Tibial nerve (tissue), 4 donors: ENCODE measurements at regions not wholly inside any gene's neighbourhood (a gene's known extent, or its start where the extent isn't known, plus 50 kb on each side); places are given as distances from the start of the nearest gene placed in this dataset.
A peak's percentile ranks its signal among the peaks of the same experiment; 100 is the strongest.

ENCODE experiments used
- DNase-seq, 2 donors: peaks; one replicate each; pipeline ENCODE4 v3.0.0-alpha.2; 2019; ENCODE audit warnings: low spot score in 2 of 2
- H3K27ac ChIP-seq, 4 donors: fragments of 200-600 bp; sonication (generic) in 3 of 4; one replicate each; pipeline ENCODE4 v1.5.1; 2017 to 2019; ENCODE audit warnings: mild to moderate bottlenecking in 1 of 4
- H3K27me3 ChIP-seq, 2 donors: fragments of 200-600 bp; sonication (generic) in 1 of 2; one replicate each; pipeline versions ENCODE4 v1.5.1 to v1.6.0; 2017 to 2019
- H3K36me3 ChIP-seq, 3 donors: fragments of 200-600 bp; sonication (generic); one replicate each; pipeline ENCODE4 v1.5.1; 2018 to 2019
- H3K4me1 ChIP-seq, 4 donors: fragments of 200-600 bp; sonication (generic) in 3 of 4; one replicate each; pipeline ENCODE4 v1.5.1; 2017 to 2019
- H3K4me3 ChIP-seq, 4 donors: fragments of 200-600 bp; sonication (generic) in 3 of 4; one replicate each; pipeline ENCODE4 v1.5.1; 2017 to 2019; ENCODE audit warnings: mild to moderate bottlenecking in 1 of 4, moderate library complexity in 1 of 4
- H3K9me3 ChIP-seq, 4 donors: fragments of 200-600 bp; sonication (generic) in 3 of 4; one replicate each; pipeline ENCODE4 v1.5.1; 2017 to 2019
- CTCF ChIP-seq, 5 experiments: fragments of 200-600 bp in 3 of 5; fragments of 450-650 bp in 2 of 5; sonication (generic) in 3 of 5; IDR thresholded peaks; one replicate each; pipeline ENCODE4 v1.5.1; 2016 to 2019; ENCODE audit warnings: antibody characterized with exemption in 5 of 5, mild to moderate bottlenecking in 3 of 5, moderate library complexity in 2 of 5
- EP300 ChIP-seq, 2 donors: sonication (generic); formaldehyde crosslinking; IDR thresholded peaks; one replicate each; pipeline ENCODE4 v1.6.1; 2017; ENCODE audit warnings: antibody characterized with exemption in 2 of 2, mild to moderate bottlenecking in 1 of 2
- POLR2A ChIP-seq, 2 donors: fragments of 450-650 bp; IDR thresholded peaks; one replicate each; pipeline ENCODE4 v1.6.1; 2017; ENCODE audit warnings: antibody characterized with exemption in 2 of 2, mild to moderate bottlenecking in 2 of 2, moderate library complexity in 2 of 2
- WGBS, 2 donors: methylation state at CpG; one replicate each; pipeline ENCODE4 v1.1.5; 2018; 5-methylcytosine and 5-hydroxymethylcytosine counted together

- H3K36me3 ChIP-seq = no peaks in the 10 kb centered on the region
- 59 to 68% methylated on average over 2 of the region's 2 CpGs for WGBS, 2 donors
- no peaks in the 10 kb centered on the region for H3K9me3 ChIP-seq
- no peaks in the 10 kb centered on the region for H3K27me3 ChIP-seq
- no peak overlapping the region for H3K4me3 ChIP-seq
- peaks cover 0 to 16% (median 0%) of the 10 kb centered on the region in 4 donors for H3K4me1 ChIP-seq
- no peak for DNase-seq
- peak overlapping the region in 2 of 4 donors; percentile 32 to 36 for H3K27ac ChIP-seq
- no peak for TF ChIP-seq POLR2A (IDR thresholded peaks at IDR 0.05)
- TF ChIP-seq EP300 (IDR thresholded peaks at IDR 0.05) = no peak
- no peak for TF ChIP-seq CTCF (IDR thresholded peaks at IDR 0.05)
Measured at GRCh38 chr5:98205691-98206461, 567.6 kb upstream of the RGMB start.

- WGBS, 2 donors = 33 to 39% methylated on average over 2 of the region's 2 CpGs
- H3K4me3 ChIP-seq = no peak overlapping the region
- peaks cover 0 to 16% (median 0%) of the 10 kb centered on the region in 4 donors for H3K4me1 ChIP-seq
- no peaks in the 10 kb centered on the region for H3K27me3 ChIP-seq
- no peak for DNase-seq
- no peak for TF ChIP-seq CTCF (IDR thresholded peaks at IDR 0.05)
- TF ChIP-seq EP300 (IDR thresholded peaks at IDR 0.05) = no peak
- TF ChIP-seq POLR2A (IDR thresholded peaks at IDR 0.05) = no peak
- no peaks in the 10 kb centered on the region for H3K36me3 ChIP-seq
- H3K27ac ChIP-seq = peak overlapping the region in 1 of 4 donors; percentile 12
- H3K9me3 ChIP-seq = no peaks in the 10 kb centered on the region
Measured at GRCh38 chr5:98206566-98206965, 566.9 kb upstream of the RGMB start.

- peaks cover 0 to 16% (median 0%) of the 10 kb centered on the region in 4 donors for H3K4me1 ChIP-seq
- H3K27me3 ChIP-seq = no peaks in the 10 kb centered on the region
- no peak overlapping the region for H3K27ac ChIP-seq
- no peaks in the 10 kb centered on the region for H3K36me3 ChIP-seq
- TF ChIP-seq EP300 (IDR thresholded peaks at IDR 0.05) = no peak
- TF ChIP-seq CTCF (IDR thresholded peaks at IDR 0.05) = no peak
- TF ChIP-seq POLR2A (IDR thresholded peaks at IDR 0.05) = no peak
- H3K4me3 ChIP-seq = no peak overlapping the region
- DNase-seq = no peak
- no peaks in the 10 kb centered on the region for H3K9me3 ChIP-seq
Measured at GRCh38 chr5:98209418-98209817, 564.0 kb upstream of the RGMB start.

GRCh38 chr5:98214240-98215051 lies 559.0 kb upstream of the RGMB start:
- H3K9me3 ChIP-seq = no peaks in the 10 kb centered on the region
- 61 to 73% methylated on average over 7 of the region's 7 CpGs for WGBS, 2 donors
- H3K4me1 ChIP-seq = peaks cover 0 to 10% (median 0%) of the 10 kb centered on the region in 4 donors
- peak in 1 of 2 donors; percentile 16 for DNase-seq
- no peak overlapping the region for H3K4me3 ChIP-seq
- no peak overlapping the region for H3K27ac ChIP-seq
- H3K36me3 ChIP-seq = no peaks in the 10 kb centered on the region
- no peak for TF ChIP-seq EP300 (IDR thresholded peaks at IDR 0.05)
- no peak for TF ChIP-seq CTCF (IDR thresholded peaks at IDR 0.05)
- no peak for TF ChIP-seq POLR2A (IDR thresholded peaks at IDR 0.05)
- H3K27me3 ChIP-seq = no peaks in the 10 kb centered on the region

- Histone ChIP-seq H3K4me1 (peaks cover 0 to 10% (median 0%) of the 10 kb centered on the region in 4 donors), H3K36me3 (no peaks in the 10 kb centered on the region), H3K9me3 (no peaks in the 10 kb centered on the region), H3K27me3 (no peaks in the 10 kb centered on the region), H3K4me3 (no peak overlapping the region), H3K27ac (no peak overlapping the region)
- 64 to 76% methylated on average over 1 of the region's 1 CpG for WGBS, 2 donors
- DNase-seq = no peak
- no peak for TF ChIP-seq POLR2A (IDR thresholded peaks at IDR 0.05)
- no peak for TF ChIP-seq EP300 (IDR thresholded peaks at IDR 0.05)
- TF ChIP-seq CTCF (IDR thresholded peaks at IDR 0.05) = no peak
Measured at GRCh38 chr5:98217138-98217537, 556.3 kb upstream of the RGMB start.
